GM12878 (cell line): ENCODE measurements at regions not wholly inside any gene's neighbourhood (a gene's known extent, or its start where the extent isn't known, plus 50 kb on each side); places are given as distances from the start of the nearest gene placed in this dataset.

Experiments
- ATAC-seq: fragments of 200-7000 bp; cut with Tn5 transposase; 3 replicates; pipeline ENCODE4 v1.9.1; 2020; ENCODE audit warnings: mild to moderate bottlenecking, moderate library complexity
- BruUV-seq: library from RNA; stranded (reverse); fragments of 400-500 nt; replicated peaks from 2 replicates; lab custom pipeline; 2021; lab: Mats Ljungman, UMichigan
- CTCF ChIA-PET: fragments of 300-600 bp; sonication (Branson Sonifier 250); formaldehyde crosslinking; extraction: SDS; loops from one replicate; lab custom pipeline; 2021; ENCODE audit warnings: inconsistent platforms; lab: Yijun Ruan, JAX
- POLR2A ChIA-PET: fragments of 350-600 bp; formaldehyde crosslinking; extraction: SDS; loops from one replicate; lab custom pipeline; 2021; ENCODE audit warnings: inconsistent platforms; lab: Charles Lee
- RAD21 ChIA-PET: fragments of 300-600 bp; sonication (Branson Sonifier 250); formaldehyde crosslinking; loops from one replicate; lab custom pipeline; 2023; ENCODE audit warnings: antibody characterized with exemption; ENCODE audit not compliant: unreplicated experiment; lab: Charles Lee
- SMC1A ChIA-PET: fragments of 300-600 bp; sonication (Branson Sonifier 250); formaldehyde crosslinking; loops from one replicate; lab custom pipeline; 2023; ENCODE audit not compliant: unreplicated experiment, uncharacterized antibody; lab: Charles Lee
- DNase-seq: peaks from one replicate; pipeline ENCODE4 v3.0.0-alpha.2; 2011; ENCODE audit warnings: low read depth, low spot score
- FAIRE-seq: peaks from 3 replicates; lab custom pipeline; 2011; peaks lifted over from hg19 to GRCh38; lab: Jason Lieb, UNC
- H2AFZ ChIP-seq: 2 replicates; pipeline ENCODE4 v1.6.0; 2011; ENCODE audit warnings: low read depth, low read length, control low read depth; ENCODE audit not compliant: control insufficient read depth
- H3K27ac ChIP-seq: 2 replicates; pipeline ENCODE4 v1.5.1; 2011; ENCODE audit warnings: control low read depth; ENCODE audit not compliant: control insufficient read depth, insufficient read depth
- H3K27me3 ChIP-seq, 2 experiments: replicated peaks in 1 of 2; 2 replicates each; pipeline versions ENCODE4 v1.6.0 to v1.6.1; 2011; ENCODE audit warnings: low read length in 1 of 2; ENCODE audit not compliant: control insufficient read depth in 2 of 2, insufficient read depth in 2 of 2
- H3K36me3 ChIP-seq, 2 experiments: 2 replicates each; pipeline ENCODE4 v1.5.1; 2011; ENCODE audit warnings: low read length in 1 of 2; ENCODE audit not compliant: control insufficient read depth in 2 of 2, insufficient read depth in 2 of 2
- H3K4me1 ChIP-seq: 2 replicates; pipeline ENCODE4 v1.6.1; 2011; ENCODE audit warnings: mild to moderate bottlenecking, low read length, moderate library complexity, mixed read lengths; ENCODE audit not compliant: control insufficient read depth, insufficient read depth
- H3K4me2 ChIP-seq: 2 replicates; pipeline ENCODE4 v1.6.0; 2011; ENCODE audit warnings: control low read depth; ENCODE audit not compliant: control insufficient read depth, insufficient read depth
- H3K4me3 ChIP-seq: fragments of 200-600 bp; sonication (generic); 2 replicates; pipeline ENCODE4 v1.5.1; 2016
- H3K79me2 ChIP-seq: 2 replicates; pipeline ENCODE4 v1.6.0; 2011; ENCODE audit warnings: low read length; ENCODE audit not compliant: control insufficient read depth, insufficient read depth
- H3K9ac ChIP-seq: 2 replicates; pipeline ENCODE4 v1.8.0; 2011; ENCODE audit warnings: low read length, control low read depth, mixed read lengths; ENCODE audit not compliant: control insufficient read depth, insufficient read depth
- H3K9me3 ChIP-seq: replicated peaks from 3 replicates; pipeline ENCODE4 v1.5.1; 2011; ENCODE audit warnings: mild to moderate bottlenecking, low read length; ENCODE audit not compliant: control insufficient read depth, insufficient read depth
- H4K20me1 ChIP-seq: 2 replicates; pipeline ENCODE4 v1.6.0; 2011; ENCODE audit not compliant: control insufficient read depth, insufficient read depth
- CBFB ChIP-seq: IDR thresholded peaks from 2 replicates; pipeline ENCODE4 v1.6.1; 2016; ENCODE audit warnings: antibody characterized with exemption, low read depth
- FOS ChIP-seq: IDR thresholded peaks from 3 replicates; pipeline ENCODE4 v1.6.1; 2011; ENCODE audit warnings: borderline replicate concordance; ENCODE audit not compliant: insufficient read length; ENCODE audit errors: extremely low read depth
- GABPA ChIP-seq: IDR thresholded peaks from 2 replicates; pipeline ENCODE4 v1.6.1; 2014; ENCODE audit warnings: antibody characterized with exemption, low read depth, mild to moderate bottlenecking, inconsistent platforms
- IKZF2 ChIP-seq, 2 experiments: fragments of 450-650 bp; IDR thresholded peaks; 2 replicates each; pipeline ENCODE4 v1.6.1; 2017; ENCODE audit warnings: mild to moderate bottlenecking in 2 of 2, moderate library complexity in 2 of 2
- IRF4 ChIP-seq: IDR thresholded peaks from 2 replicates; pipeline ENCODE4 v1.6.1; 2011; ENCODE audit warnings: low read depth, low read length
- NBN ChIP-seq: fragments of 450-650 bp; IDR thresholded peaks from 2 replicates; pipeline ENCODE4 v1.6.1; 2016
- NFIC ChIP-seq: IDR thresholded peaks from 2 replicates; pipeline ENCODE4 v1.6.1; 2012; ENCODE audit warnings: low read depth, mild to moderate bottlenecking, inconsistent platforms, low read length, moderate library complexity
- NFYA ChIP-seq: IDR thresholded peaks from 2 replicates; pipeline ENCODE4 v1.6.1; 2011; ENCODE audit warnings: low read depth, mild to moderate bottlenecking, low read length, improper control_type of control experiment, borderline replicate concordance
- NRF1 ChIP-seq: conservative IDR thresholded peaks from 2 replicates; pipeline ENCODE4 v1.6.1; 2011; ENCODE audit warnings: mild to moderate bottlenecking, low read depth, low read length, improper control_type of control experiment
- POLR2AphosphoS5 ChIP-seq: IDR thresholded peaks from 2 replicates; pipeline ENCODE4 v1.6.1; 2011; ENCODE audit warnings: mild to moderate bottlenecking, low read length, inconsistent platforms
- SMARCA5 ChIP-seq: fragments of 450-650 bp; IDR thresholded peaks from 2 replicates; pipeline ENCODE4 v1.6.1; 2017; ENCODE audit warnings: mild to moderate bottlenecking
- SREBF1 ChIP-seq: IDR thresholded peaks from 2 replicates; pipeline ENCODE4 v1.6.1; 2012; ENCODE audit warnings: mild to moderate bottlenecking, low read length
- ZNF384 ChIP-seq: IDR thresholded peaks from 2 replicates; pipeline ENCODE4 v1.6.1; 2012; ENCODE audit warnings: low read depth, mild to moderate bottlenecking, low read length, improper control_type of control experiment, borderline replicate concordance
- ZNF687 ChIP-seq: fragments of 450-650 bp; IDR thresholded peaks from 2 replicates; pipeline ENCODE4 v1.6.1; 2017; ENCODE audit warnings: mild to moderate bottlenecking, moderate library complexity
- ZSCAN29 ChIP-seq: fragments of 450-650 bp; IDR thresholded peaks from 2 replicates; pipeline ENCODE4 v1.6.1; 2017; ENCODE audit warnings: mild to moderate bottlenecking, moderate library complexity
- WGBS: methylation state at CpG from one replicate; pipeline ENCODE4 v1.1.6; 2016; ENCODE audit warnings: low lambda C conversion rate; ENCODE audit not compliant: insufficient replicate concordance, insufficient coverage; ENCODE audit errors: missing lambda C conversion rate; 5-methylcytosine and 5-hydroxymethylcytosine counted together
- in situ Hi-C: fragments of 300-500 bp; cut with MboI; formaldehyde crosslinking; loops from 9 replicates; pipeline ENCODE4 v1.14.3; 2018; ENCODE audit warnings: mixed read lengths
- intact Hi-C: fragments of 100-400 bp; cut with micrococcal nuclease; formaldehyde crosslinking; loops from one replicate; pipeline ENCODE4 v1.14.2; 2022; ENCODE audit not compliant: unreplicated experiment
- TF ChIP-seq, protein P1 (sequence below): fragments of 450-650 bp; IDR thresholded peaks from 2 replicates; pipeline ENCODE4 v1.6.1; 2017; ENCODE audit warnings: mild to moderate bottlenecking

DNA sequence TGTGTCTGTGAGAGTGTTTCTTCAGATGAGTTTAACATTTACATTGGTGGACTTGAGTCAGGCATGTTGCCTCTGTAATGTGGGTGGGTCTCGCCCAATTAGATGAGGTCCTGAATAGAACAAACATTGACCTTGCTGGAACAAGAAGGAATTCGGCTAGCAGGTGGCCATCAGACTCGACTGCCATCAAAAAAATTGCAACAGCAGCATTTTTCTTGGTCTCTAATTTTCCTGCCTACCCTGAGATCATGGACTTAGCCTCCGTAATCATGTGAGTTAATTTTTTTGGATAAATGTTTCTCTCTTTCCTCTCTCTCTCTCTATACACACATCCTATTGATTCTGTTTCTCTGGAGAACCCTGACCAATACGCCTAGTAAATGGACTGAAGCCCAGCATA is 83.8 kb upstream of the ST6GAL2 start:
- Histone ChIP-seq H3K36me3 (no peaks in the 10 kb centered on the region), H3K27me3 (no peaks in the 10 kb centered on the region), H3K27ac (no peak overlapping the region), H3K9me3 (no peaks in the 10 kb centered on the region), H4K20me1 (no peaks in the 10 kb centered on the region), H3K4me1 (no peaks in the 10 kb centered on the region), H3K9ac (no peak overlapping the region), H3K4me3 (no peak overlapping the region), H3K4me2 (no peak overlapping the region), H3K79me2 (no peaks in the 10 kb centered on the region), H2AFZ (no peak overlapping the region)
- BruUV-seq, result no TSS peak
- DNase-seq (no peak), ATAC-seq (no peak), FAIRE-seq (no peak)
- ChIA-PET SMC1A (no interaction called here), RAD21 (no interaction called here), CTCF (no interaction called here), POLR2A (no interaction called here)
- intact Hi-C loops (no loop called here), in situ Hi-C loops (no loop called here)
- TF ChIP-seq FOS (no peak), NRF1 (no peak), ZNF384 (no peak), POLR2AphosphoS5 (no peak), CBFB (no peak), ZNF687 (no peak), SMARCA5 (no peak), IKZF2 (IDR thresholded peaks at IDR 0.05) (no peak), IRF4 (no peak), NBN (no peak), ZSCAN29 (no peak), NFYA (no peak), SREBF1 (no peak), GABPA (no peak), NFIC (no peak)
- TF ChIP-seq, protein P1, sequence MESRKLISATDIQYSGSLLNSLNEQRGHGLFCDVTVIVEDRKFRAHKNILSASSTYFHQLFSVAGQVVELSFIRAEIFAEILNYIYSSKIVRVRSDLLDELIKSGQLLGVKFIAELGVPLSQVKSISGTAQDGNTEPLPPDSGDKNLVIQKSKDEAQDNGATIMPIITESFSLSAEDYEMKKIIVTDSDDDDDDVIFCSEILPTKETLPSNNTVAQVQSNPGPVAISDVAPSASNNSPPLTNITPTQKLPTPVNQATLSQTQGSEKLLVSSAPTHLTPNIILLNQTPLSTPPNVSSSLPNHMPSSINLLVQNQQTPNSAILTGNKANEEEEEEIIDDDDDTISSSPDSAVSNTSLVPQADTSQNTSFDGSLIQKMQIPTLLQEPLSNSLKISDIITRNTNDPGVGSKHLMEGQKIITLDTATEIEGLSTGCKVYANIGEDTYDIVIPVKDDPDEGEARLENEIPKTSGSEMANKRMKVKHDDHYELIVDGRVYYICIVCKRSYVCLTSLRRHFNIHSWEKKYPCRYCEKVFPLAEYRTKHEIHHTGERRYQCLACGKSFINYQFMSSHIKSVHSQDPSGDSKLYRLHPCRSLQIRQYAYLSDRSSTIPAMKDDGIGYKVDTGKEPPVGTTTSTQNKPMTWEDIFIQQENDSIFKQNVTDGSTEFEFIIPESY, result no peak
- 8% methylated on average over 5 of the region's 5 CpGs for WGBS
